OCI-LY3 (cell line): ENCODE measurements at regions not wholly inside any gene's neighbourhood (a gene's known extent, or its start where the extent isn't known, plus 50 kb on each side); places are given as distances from the start of the nearest gene placed in this dataset.

ENCODE experiments used
- EZH2phosphoT487 ChIP-seq: fragments of 200-600 bp; shearing (Covaris generic); IDR thresholded peaks from 2 replicates; pipeline ENCODE4 v1.6.1; 2018; ENCODE audit warnings: antibody characterized with exemption, mixed run types, low read depth
- TF ChIP-seq, protein P1 (sequence below): fragments of 200-600, 300-600 bp; sonication (generic); IDR thresholded peaks from 2 replicates; pipeline ENCODE4 v1.5.1; 2014; ENCODE audit warnings: antibody characterized with exemption, low read length, low read depth

DNA sequence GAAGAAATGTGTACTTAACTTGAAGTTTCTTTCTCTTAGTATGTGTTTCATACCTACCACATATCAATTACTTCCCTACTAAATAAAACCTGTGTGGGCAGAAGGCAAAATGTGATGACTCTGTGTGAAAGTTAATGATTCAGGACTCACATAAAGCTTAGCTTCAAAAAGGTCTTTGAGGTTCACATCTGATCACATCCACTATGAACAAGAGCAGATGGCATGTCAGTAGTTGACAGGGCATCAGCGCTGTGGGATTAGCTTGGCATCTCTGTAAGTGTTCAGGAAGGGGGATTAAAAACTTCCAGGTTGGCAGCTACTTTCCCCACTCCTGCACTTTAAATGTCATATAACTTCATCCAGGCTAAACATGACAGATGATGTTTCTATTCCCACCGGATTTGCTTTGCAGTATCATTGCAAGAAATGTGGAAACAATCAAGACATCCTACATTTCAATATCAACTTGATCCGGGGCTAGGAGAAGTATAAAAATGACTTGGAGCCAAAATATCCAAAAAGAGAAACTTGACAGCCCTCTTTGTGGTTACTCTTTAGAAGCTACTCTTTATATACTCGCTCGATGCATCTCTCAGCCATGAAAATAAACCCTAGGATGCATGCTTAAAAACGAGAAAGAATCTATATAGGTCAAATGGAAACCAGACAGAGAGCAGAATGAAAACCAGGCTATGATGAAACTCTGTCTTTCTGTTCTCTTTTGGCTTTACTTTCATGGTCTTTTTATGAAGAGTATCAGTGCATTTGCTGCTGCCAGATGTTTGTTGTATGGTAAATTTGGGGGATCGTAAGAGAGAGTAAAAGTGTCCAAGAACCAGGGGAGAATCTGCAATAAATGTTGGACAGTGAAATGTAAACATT lies 273.1 kb upstream of the ALCAM start:
- TF ChIP-seq, protein P1, sequence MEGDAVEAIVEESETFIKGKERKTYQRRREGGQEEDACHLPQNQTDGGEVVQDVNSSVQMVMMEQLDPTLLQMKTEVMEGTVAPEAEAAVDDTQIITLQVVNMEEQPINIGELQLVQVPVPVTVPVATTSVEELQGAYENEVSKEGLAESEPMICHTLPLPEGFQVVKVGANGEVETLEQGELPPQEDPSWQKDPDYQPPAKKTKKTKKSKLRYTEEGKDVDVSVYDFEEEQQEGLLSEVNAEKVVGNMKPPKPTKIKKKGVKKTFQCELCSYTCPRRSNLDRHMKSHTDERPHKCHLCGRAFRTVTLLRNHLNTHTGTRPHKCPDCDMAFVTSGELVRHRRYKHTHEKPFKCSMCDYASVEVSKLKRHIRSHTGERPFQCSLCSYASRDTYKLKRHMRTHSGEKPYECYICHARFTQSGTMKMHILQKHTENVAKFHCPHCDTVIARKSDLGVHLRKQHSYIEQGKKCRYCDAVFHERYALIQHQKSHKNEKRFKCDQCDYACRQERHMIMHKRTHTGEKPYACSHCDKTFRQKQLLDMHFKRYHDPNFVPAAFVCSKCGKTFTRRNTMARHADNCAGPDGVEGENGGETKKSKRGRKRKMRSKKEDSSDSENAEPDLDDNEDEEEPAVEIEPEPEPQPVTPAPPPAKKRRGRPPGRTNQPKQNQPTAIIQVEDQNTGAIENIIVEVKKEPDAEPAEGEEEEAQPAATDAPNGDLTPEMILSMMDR: no peak
- TF ChIP-seq EZH2phosphoT487: no peak
